Tibial artery (tissue), 4 donors: ENCODE measurements at regions not wholly inside any gene's neighbourhood (a gene's known extent, or its start where the extent isn't known, plus 50 kb on each side); places are given as distances from the start of the nearest gene placed in this dataset.

Experiments used
- DNase-seq, 2 donors: peaks; one replicate each; pipeline ENCODE4 v3.0.0-alpha.2; 2019
- H3K27ac ChIP-seq, 2 donors: fragments of 200-600 bp; sonication (generic) in 1 of 2; 1 replicate in 1 of 2; 2 replicates in 1 of 2; pipeline ENCODE4 v1.5.1; 2018 to 2019; ENCODE audit warnings: mild to moderate bottlenecking in 1 of 2
- H3K27me3 ChIP-seq, 2 donors: fragments of 200-600 bp; sonication (generic) in 1 of 2; one replicate each; pipeline versions ENCODE4 v1.5.1 to v1.6.0; 2016 to 2019
- H3K36me3 ChIP-seq, 3 donors: fragments of 200-600 bp; sonication (generic) in 2 of 3; one replicate each; pipeline ENCODE4 v1.5.1; 2016 to 2019; ENCODE audit warnings: mild to moderate bottlenecking in 2 of 3
- H3K4me1 ChIP-seq, 4 donors: fragments of 200-600 bp; sonication (generic) in 2 of 4; 1 replicate in 3 of 4; 2 replicates in 1 of 4; pipeline ENCODE4 v1.5.1; 2016 to 2019
- H3K4me3 ChIP-seq, 2 donors: fragments of 200-600 bp; sonication (generic) in 1 of 2; 1 replicate in 1 of 2; 2 replicates in 1 of 2; pipeline ENCODE4 v1.5.1; 2018 to 2019; ENCODE audit warnings: mild to moderate bottlenecking in 2 of 2
- H3K9me3 ChIP-seq, 3 donors: fragments of 200-600 bp; sonication (generic) in 1 of 3; one replicate each; pipeline ENCODE4 v1.5.1; 2016 to 2019
- intact Hi-C: fragments of 100-400 bp; cut with DNase I; formaldehyde crosslinking; loops from one replicate; pipeline ENCODE4 v1.15.0; 2023; ENCODE audit warnings: low total_unique reads
- TF ChIP-seq, protein P1 (sequence below), 2 experiments: fragments of 200-600 bp in 1 of 2; fragments of 450-650 bp in 1 of 2; IDR thresholded peaks; one replicate each; pipeline ENCODE4 v1.5.1; 2017 to 2019; ENCODE audit warnings: antibody characterized with exemption in 2 of 2, mild to moderate bottlenecking in 1 of 2, moderate library complexity in 1 of 2

DNA sequence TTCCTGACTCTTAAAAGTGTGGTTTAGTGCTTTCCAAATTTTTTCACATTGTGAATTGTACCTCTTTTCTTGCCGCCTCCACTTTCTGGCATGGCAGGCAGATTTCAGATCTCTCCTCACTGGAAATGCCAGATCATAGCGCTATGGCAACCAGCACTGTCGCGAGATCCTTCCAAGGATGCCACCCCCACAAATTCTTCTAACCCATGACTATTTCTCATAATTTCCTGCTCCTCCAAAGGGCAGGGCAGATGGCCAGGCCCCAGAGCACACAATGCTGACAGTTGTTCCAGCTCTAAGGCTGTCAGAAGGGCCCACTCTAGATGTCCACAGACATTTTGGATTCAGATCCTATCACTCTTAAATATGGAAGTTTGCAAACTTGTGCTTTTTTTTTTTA lies 446.2 kb upstream of the RIOK2 start:
- Histone ChIP-seq H3K36me3 (no peaks in the 10 kb centered on the region), H3K27ac (peak overlapping the region in 1 of 2 donors; percentile 19), H3K27me3 (no peaks in the 10 kb centered on the region), H3K9me3 (no peaks in the 10 kb centered on the region), H3K4me1 (no peaks in the 10 kb centered on the region), H3K4me3 (no peak overlapping the region)
- intact Hi-C loops: no loop called here
- TF ChIP-seq, protein P1, sequence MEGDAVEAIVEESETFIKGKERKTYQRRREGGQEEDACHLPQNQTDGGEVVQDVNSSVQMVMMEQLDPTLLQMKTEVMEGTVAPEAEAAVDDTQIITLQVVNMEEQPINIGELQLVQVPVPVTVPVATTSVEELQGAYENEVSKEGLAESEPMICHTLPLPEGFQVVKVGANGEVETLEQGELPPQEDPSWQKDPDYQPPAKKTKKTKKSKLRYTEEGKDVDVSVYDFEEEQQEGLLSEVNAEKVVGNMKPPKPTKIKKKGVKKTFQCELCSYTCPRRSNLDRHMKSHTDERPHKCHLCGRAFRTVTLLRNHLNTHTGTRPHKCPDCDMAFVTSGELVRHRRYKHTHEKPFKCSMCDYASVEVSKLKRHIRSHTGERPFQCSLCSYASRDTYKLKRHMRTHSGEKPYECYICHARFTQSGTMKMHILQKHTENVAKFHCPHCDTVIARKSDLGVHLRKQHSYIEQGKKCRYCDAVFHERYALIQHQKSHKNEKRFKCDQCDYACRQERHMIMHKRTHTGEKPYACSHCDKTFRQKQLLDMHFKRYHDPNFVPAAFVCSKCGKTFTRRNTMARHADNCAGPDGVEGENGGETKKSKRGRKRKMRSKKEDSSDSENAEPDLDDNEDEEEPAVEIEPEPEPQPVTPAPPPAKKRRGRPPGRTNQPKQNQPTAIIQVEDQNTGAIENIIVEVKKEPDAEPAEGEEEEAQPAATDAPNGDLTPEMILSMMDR (IDR thresholded peaks at IDR 0.05): no peak
- DNase-seq: peak; percentile 55 to 72

DNA sequence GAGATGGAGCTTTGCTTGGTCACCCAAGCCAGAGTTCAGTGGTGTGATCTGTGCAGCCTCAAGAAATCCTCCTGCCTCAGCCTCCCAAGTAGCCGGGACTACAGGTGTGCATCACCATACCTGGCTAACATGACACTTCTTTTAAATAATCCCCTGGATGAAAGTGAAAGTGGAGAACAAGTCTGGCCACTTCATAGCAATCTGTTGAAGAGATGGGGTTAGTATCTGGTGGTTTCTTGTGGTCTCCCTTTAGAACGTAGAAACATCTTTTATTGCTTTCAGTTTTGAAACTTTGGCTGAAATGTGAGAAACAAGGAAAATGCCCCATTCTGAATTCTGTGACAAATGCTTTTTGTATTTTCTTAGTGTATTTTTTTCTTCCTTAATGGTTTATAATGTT lies 452.5 kb upstream of the RIOK2 start:
- intact Hi-C loops: no loop called here
- Histone ChIP-seq H3K4me3 (no peak overlapping the region), H3K27ac (no peak overlapping the region), H3K27me3 (no peaks in the 10 kb centered on the region), H3K4me1 (no peaks in the 10 kb centered on the region), H3K36me3 (no peaks in the 10 kb centered on the region), H3K9me3 (no peaks in the 10 kb centered on the region)
- TF ChIP-seq, protein P1 (IDR thresholded peaks at IDR 0.05): no peak
- no peak for DNase-seq

DNA sequence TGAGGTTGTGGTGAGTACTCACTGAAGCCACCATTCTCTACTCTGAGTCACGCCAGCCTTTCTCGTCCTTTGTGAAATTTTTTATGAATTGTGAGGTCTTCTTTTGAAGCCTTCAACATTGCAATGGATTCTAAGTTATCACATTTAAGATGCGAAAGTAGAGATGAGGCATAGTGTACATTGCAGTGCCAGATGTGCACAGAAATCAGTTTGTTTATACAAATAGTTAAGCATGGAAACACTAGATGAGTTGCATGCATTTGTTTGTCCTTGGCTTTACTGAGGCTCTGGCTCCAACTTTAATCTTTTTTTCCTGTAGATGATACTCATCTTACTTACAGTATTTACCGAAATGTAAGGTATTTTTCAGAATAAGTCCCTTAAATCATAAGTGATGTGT lies 453.7 kb upstream of the RIOK2 start:
- no peaks in the 10 kb centered on the region for H3K9me3 ChIP-seq
- H3K36me3 ChIP-seq: no peaks in the 10 kb centered on the region
- H3K27me3 ChIP-seq: no peaks in the 10 kb centered on the region
- intact Hi-C loops: no loop called here
- no peak overlapping the region for H3K4me3 ChIP-seq
- no peaks in the 10 kb centered on the region for H3K4me1 ChIP-seq
- H3K27ac ChIP-seq: no peak overlapping the region
- no peak for DNase-seq
- TF ChIP-seq, protein P1 (IDR thresholded peaks at IDR 0.05): no peak

DNA sequence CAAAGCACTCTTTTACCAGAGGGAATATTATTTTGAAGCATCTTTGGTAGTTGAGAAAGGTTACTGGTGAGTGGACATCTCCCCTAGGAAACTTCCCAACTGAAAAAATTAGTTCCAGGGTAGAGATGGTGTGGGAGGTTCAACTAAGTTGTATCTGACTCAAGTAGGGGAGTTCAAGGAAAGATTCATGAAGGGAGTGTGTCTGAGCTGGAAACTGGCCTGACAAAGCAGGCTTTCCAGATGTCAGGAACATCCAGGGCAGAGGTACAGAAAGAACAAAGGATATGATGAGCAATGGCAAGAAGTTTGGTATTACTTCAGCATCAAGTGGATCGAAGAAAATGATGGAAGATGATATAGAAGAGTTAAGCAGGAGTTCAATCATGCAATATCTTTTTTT lies 458.0 kb upstream of the RIOK2 start:
- H3K4me1 ChIP-seq: no peaks in the 10 kb centered on the region
- no peaks in the 10 kb centered on the region for H3K27me3 ChIP-seq
- no peak for DNase-seq
- intact Hi-C loops: no loop called here
- TF ChIP-seq, protein P1 (IDR thresholded peaks at IDR 0.05): no peak
- H3K9me3 ChIP-seq: no peaks in the 10 kb centered on the region
- no peaks in the 10 kb centered on the region for H3K36me3 ChIP-seq
- no peak overlapping the region for H3K4me3 ChIP-seq
- no peak overlapping the region for H3K27ac ChIP-seq

DNA sequence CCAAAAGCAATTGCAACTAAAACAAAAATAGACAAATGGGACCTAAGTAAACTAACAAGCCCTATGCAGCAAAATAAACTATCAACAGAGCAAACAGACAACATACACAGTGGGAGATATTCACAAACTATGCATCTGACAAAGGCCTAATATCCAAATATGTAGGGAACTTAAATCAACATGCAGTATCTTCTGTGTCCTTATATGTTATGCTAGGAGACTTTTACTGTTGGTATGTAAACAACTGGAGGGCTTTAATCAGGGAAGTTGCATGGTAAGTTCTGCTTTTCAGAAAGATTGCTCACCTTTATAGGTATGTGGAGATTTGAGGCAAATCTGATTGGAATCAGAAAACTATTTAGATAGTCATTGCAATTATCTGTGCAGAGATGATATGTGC lies 461.2 kb upstream of the RIOK2 start:
- no peaks in the 10 kb centered on the region for H3K27me3 ChIP-seq
- no peaks in the 10 kb centered on the region for H3K9me3 ChIP-seq
- intact Hi-C loops: no loop called here
- H3K4me3 ChIP-seq: no peak overlapping the region
- no peak overlapping the region for H3K27ac ChIP-seq
- no peak for DNase-seq
- TF ChIP-seq, protein P1 (IDR thresholded peaks at IDR 0.05): no peak
- no peaks in the 10 kb centered on the region for H3K36me3 ChIP-seq
- no peaks in the 10 kb centered on the region for H3K4me1 ChIP-seq

DNA sequence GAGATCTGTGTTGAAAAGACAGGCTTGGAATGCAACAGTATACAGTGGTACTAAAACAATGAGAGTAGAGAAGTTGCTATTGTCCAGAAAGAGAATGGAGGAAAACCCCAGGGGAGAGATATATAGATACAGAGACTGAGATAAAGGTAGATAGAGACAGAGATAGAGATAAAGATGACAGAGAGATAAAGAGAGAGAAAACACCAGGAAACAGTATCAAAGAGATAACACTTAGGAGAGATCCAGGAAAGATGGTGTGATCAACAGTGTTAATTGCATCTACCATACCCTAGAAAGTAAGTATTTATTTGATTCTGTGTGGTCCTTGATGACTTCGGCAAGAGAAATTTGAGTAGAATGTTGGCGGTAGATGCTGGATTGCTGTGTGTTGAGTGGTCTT lies 461.8 kb upstream of the RIOK2 start:
- Histone ChIP-seq H3K36me3 (no peaks in the 10 kb centered on the region), H3K9me3 (no peaks in the 10 kb centered on the region), H3K27ac (no peak overlapping the region), H3K27me3 (no peaks in the 10 kb centered on the region), H3K4me1 (no peaks in the 10 kb centered on the region), H3K4me3 (no peak overlapping the region)
- TF ChIP-seq, protein P1 (IDR thresholded peaks at IDR 0.05): no peak
- intact Hi-C loops: no loop called here
- DNase-seq: no peak
